RWPE2 (cell line): ENCODE measurements at regions not wholly inside any gene's neighbourhood (a gene's known extent, or its start where the extent isn't known, plus 50 kb on each side); places are given as distances from the start of the nearest gene placed in this dataset.
A peak's percentile ranks its signal among the peaks of the same experiment; 100 is the strongest.

Experiments used
- ATAC-seq: fragments of 200-7000 bp; cut with Tn5 transposase; 3 replicates; pipeline ENCODE4 v1.9.1; 2021; ENCODE audit warnings: low read depth
- DNase-seq: peaks from one replicate; pipeline ENCODE4 v3.0.0-alpha.2; 2020; ENCODE audit warnings: low spot score
- H3K27ac ChIP-seq: fragments of 450-650 bp; 2 replicates; pipeline ENCODE4 v1.5.1; 2017; ENCODE audit warnings: mild to moderate bottlenecking; ENCODE audit not compliant: poor library complexity, severe bottlenecking
- H3K27me3 ChIP-seq: fragments of 250-450 bp; sonication (Bioruptor Pico); 2 replicates; pipeline ENCODE4 v1.5.1; 2021; ENCODE audit warnings: mild to moderate bottlenecking, moderate library complexity; ENCODE audit not compliant: insufficient read depth, poor library complexity, severe bottlenecking
- H3K36me3 ChIP-seq: fragments of 250-450 bp; sonication (Bioruptor Pico); 2 replicates; pipeline ENCODE4 v1.5.1; 2020; ENCODE audit warnings: low read depth, mild to moderate bottlenecking, moderate library complexity
- H3K4me1 ChIP-seq: fragments of 250-450 bp; sonication (Bioruptor Pico); 2 replicates; pipeline ENCODE4 v1.5.1; 2021; ENCODE audit warnings: mild to moderate bottlenecking, moderate library complexity; ENCODE audit not compliant: insufficient read depth, poor library complexity, severe bottlenecking
- H3K4me3 ChIP-seq: fragments of 250-450 bp; sonication (Bioruptor Pico); 2 replicates; pipeline ENCODE4 v1.5.1; 2021; ENCODE audit warnings: mild to moderate bottlenecking, moderate library complexity; ENCODE audit not compliant: severe bottlenecking
- H3K9me3 ChIP-seq: fragments of 250-450 bp; sonication (Bioruptor Pico); 2 replicates; pipeline ENCODE4 v1.5.1; 2021; ENCODE audit warnings: mild to moderate bottlenecking, moderate library complexity; ENCODE audit not compliant: severe bottlenecking
- CTCF ChIP-seq: fragments of 450-650 bp; IDR thresholded peaks from one replicate; pipeline ENCODE4 v1.5.1; 2017; ENCODE audit warnings: mild to moderate bottlenecking, moderate library complexity; ENCODE audit not compliant: poor library complexity, severe bottlenecking

- ATAC-seq: no peak
- no peak for TF ChIP-seq CTCF
- no peak for DNase-seq
- Histone ChIP-seq H3K4me3 (no peak overlapping the region), H3K27me3 (no peaks in the 10 kb centered on the region), H3K9me3 (no peaks in the 10 kb centered on the region), H3K36me3 (no peaks in the 10 kb centered on the region), H3K27ac (no peak overlapping the region), H3K4me1 (no peaks in the 10 kb centered on the region)
Observed at GRCh38 chr16:54687043-54687899, 243.4 kb upstream of the IRX5 start.

- Histone ChIP-seq H3K9me3 (no peaks in the 10 kb centered on the region), H3K27ac (no peak overlapping the region), H3K4me1 (no peaks in the 10 kb centered on the region), H3K4me3 (no peak overlapping the region), H3K36me3 (no peaks in the 10 kb centered on the region), H3K27me3 (no peaks in the 10 kb centered on the region)
- ATAC-seq (no peak), DNase-seq (no peak)
- no peak for TF ChIP-seq CTCF
Observed at GRCh38 chr16:54685682-54686081, 245.0 kb upstream of the IRX5 start.

GRCh38 chr16:54679531-54679930, 251.1 kb upstream of the IRX5 start:
- no peaks in the 10 kb centered on the region for H3K9me3 ChIP-seq
- no peak overlapping the region for H3K27ac ChIP-seq
- TF ChIP-seq CTCF: no peak
- no peaks in the 10 kb centered on the region for H3K36me3 ChIP-seq
- H3K4me3 ChIP-seq: no peak overlapping the region
- ATAC-seq (no peak), DNase-seq (no peak)
- H3K27me3 ChIP-seq: no peaks in the 10 kb centered on the region
- peaks cover 4% of the 10 kb centered on the region for H3K4me1 ChIP-seq

GRCh38 chr16:54677308-54677950, 253.2 kb upstream of the IRX5 start:
- Histone ChIP-seq H3K36me3 (no peaks in the 10 kb centered on the region), H3K4me1 (peaks cover 4% of the 10 kb centered on the region), H3K27me3 (no peaks in the 10 kb centered on the region), H3K4me3 (no peak overlapping the region), H3K9me3 (no peaks in the 10 kb centered on the region), H3K27ac (no peak overlapping the region)
- DNase-seq: no peak
- TF ChIP-seq CTCF: no peak
- peak; percentile 71 for ATAC-seq

- no peak for DNase-seq
- ATAC-seq: no peak
- Histone ChIP-seq H3K36me3 (no peaks in the 10 kb centered on the region), H3K4me3 (no peak overlapping the region), H3K4me1 (peaks cover 4% of the 10 kb centered on the region), H3K9me3 (no peaks in the 10 kb centered on the region), H3K27ac (no peak overlapping the region), H3K27me3 (no peaks in the 10 kb centered on the region)
- TF ChIP-seq CTCF: no peak
Observed at GRCh38 chr16:54673313-54673712, 257.4 kb upstream of the IRX5 start.
